SIG-M5 treated with dmso at 0.1 percent for 504 hours (cell line): ENCODE measurements at regions not wholly inside any gene's neighbourhood (a gene's known extent, or its start where the extent isn't known, plus 50 kb on each side); places are given as distances from the start of the nearest gene placed in this dataset.
"Not testable (repeated sequence)": the region's sequence is repeated elsewhere in the genome, so short reads cannot be mapped to it uniquely, and the experiment has no call there.

ENCODE experiments used
- DNase-seq: peaks from one replicate; lab custom pipeline; 2025; ENCODE audit not compliant: unreplicated experiment; lab: John Stamatoyannopoulos, UW

DNA sequence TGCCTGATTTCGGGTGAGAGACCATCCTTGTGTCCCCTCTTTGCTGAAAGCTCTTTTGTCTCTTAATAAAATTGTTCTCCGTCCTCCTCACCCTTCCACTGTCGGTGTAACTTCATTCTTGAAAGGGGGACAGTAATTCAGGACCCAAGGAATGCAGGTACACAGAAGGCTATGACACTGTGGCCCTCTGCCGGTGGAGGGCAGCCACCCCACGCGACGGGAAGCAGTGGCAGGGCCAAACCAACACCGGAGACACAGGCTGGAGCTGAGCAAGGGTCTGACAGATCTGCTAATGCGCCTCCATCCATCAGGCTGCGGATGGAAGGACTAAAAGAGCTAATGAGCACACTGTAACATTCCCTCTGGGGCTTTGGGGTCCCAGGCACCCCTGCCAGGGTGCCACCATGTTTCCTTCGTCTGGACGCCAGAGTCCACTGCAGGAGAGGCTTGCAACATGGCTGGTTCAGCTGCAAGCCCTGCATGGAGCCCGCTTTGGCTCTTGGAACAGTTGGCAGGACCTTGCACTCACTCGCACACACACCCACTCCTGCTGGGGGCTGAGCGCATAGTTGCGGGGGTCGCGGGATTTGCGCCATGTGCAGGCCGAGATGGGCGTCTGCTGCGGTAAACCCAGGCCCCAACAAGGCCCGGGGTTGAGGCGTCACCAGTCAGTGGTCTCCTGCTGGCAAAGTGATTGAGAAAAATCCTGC is 544.1 kb upstream of the CDH7 start:
- no peak for DNase-seq

DNA sequence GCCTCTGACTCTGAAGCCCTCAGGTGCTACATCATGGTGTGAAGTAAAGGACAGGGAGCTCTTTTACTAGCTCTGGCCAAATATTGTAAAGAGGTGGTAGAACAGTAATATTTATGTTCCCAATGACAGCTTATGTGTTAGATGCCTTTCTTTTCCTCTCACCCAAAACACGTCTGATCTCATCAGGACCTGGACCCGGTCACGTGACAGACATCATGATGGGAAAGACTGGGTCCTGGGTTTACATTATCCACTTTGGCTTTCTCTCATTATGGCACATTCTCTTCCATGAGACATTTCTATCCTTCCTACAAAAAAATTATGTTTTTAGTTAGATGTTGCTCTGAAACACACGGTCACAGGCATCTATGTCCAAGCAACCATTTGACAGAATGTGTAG is 548.7 kb upstream of the CDH7 start:
- no peak for DNase-seq

DNA sequence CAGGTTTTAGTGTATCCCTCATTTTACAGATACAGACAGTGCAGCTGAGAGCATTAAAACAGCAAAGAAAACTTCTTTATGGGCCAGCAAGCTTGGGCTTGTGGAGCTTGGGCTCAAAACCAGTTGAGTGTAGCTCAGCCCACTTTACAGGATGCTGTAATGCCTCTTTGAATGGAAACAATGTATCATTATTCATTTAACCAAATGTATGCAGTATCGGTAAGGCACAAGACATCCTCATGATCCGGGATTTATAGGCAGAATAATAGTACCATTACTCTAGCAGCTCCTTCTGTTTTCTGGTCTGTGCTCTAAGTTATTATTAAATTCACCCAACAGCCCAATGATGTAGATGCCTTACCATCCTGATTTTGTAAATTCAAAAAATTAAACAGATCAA is 575.1 kb upstream of the CDH7 start:
- no peak for DNase-seq

- not testable (repeated sequence) for DNase-seq
Measured at GRCh38 chr18:65162086-65162485, 588.7 kb upstream of the CDH7 start.

GRCh38 chr18:65146482-65147021 is 604.3 kb upstream of the CDH7 start:
- no peak for DNase-seq

GRCh38 chr18:65145312-65145711 is 605.5 kb upstream of the CDH7 start:
- no peak for DNase-seq

DNA sequence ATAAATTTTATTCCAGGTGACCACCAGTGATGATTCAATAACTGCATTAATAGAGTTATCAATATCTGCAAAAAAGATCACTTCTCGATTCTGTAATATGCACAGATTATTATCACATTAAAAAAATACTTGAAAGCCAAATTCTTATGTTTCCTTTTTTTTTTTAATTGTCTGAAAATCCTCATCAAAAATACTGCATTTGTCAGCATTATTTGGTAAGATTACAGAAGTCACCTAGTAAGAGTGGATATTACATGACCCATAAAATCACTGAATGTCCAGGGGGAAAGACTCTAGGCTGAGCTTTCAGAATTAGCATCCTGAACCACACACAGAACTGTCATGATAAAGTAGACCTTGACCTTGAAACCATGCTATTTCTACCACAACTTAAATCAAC is 617.2 kb upstream of the CDH7 start:
- DNase-seq, result no peak

DNA sequence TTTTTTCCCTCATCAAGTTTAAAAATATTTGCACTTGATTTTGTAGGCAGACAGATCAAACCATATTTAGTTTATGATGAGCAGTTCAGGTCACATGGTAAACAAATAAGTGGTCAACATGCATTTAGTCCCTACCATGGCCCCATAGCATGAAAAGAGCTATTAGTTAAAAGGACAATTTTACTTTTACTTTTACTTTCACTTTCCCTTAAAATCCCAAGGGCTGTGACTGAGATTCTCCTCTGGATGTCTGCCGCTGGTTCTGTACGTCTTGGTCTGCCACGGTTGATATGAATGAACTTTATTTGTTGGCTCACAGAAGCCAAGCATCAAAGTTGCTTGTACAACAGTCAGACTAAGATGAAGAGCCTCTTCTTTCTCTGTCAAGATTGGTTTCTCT is 626.2 kb upstream of the CDH7 start:
- no peak for DNase-seq

GRCh38 chr18:65103864-65104263 is 646.9 kb upstream of the CDH7 start:
- DNase-seq, result no peak

DNA sequence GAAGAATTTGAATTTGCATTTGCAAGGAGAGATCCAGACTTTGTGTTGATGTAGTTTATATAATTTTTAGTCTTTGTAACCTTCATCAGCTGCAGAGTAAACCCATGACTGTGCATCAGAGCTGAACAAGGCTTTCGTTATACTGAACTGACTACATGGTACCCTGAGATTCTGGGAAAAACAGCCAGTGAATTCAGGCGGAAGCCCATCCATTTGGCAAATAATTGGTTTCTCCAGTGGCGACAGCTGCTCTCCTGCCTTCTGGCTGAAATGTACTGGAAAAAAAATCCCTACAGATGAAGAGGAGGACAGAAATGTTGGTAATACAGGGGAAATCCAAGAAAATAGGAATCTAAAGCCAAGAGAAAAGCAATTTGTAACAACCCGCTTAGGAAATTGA is 657.5 kb upstream of the CDH7 start:
- no peak for DNase-seq

- DNase-seq, result peak; percentile 27
Measured at GRCh38 chr18:65091744-65092329, 659.0 kb upstream of the CDH7 start.

DNA sequence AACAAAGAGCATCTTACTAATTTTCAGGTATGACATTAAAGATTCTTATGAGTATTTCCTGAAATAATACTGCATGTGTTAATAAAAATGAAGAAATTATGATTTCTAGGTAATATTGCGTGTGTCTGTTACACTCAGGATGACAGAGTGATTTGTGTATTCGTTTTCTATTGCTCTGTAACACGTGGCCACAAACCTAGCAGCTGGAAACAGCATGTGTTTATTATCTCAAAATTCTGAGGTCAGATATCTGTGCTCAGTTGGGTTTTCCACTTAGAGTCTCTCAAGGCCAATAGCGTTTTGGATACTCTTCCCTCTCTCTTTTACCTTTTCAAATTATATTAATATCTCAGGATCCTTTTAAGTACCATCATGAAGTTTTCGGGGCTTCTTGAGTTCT is 667.9 kb upstream of the CDH7 start:
- DNase-seq, result no peak

GRCh38 chr18:65081786-65082185 is 669.0 kb upstream of the CDH7 start:
- no peak for DNase-seq

- DNase-seq, result peak; percentile 7
Measured at GRCh38 chr18:65073060-65073550, 677.7 kb upstream of the CDH7 start.

GRCh38 chr18:65057439-65058083 is 693.3 kb upstream of the CDH7 start:
- no peak for DNase-seq

DNA sequence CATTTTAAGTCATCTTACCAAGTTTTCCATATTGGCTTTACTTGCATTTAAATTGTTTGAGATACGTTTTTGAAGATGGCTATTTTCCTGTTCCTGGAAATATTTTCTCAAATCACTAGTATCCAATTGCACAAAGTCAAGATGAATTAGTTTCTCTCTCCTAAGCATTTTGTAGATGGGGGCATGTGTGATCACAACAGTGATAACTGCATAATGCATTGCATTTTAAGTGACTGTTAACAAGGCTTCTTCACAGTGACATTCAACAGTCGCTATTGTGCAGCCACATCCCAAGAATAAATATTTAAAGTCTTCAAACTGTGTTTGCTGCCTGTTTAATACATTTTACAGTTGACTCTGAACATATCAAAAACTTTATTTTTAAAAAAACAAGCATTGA is 694.2 kb upstream of the CDH7 start:
- DNase-seq, result no peak

DNA sequence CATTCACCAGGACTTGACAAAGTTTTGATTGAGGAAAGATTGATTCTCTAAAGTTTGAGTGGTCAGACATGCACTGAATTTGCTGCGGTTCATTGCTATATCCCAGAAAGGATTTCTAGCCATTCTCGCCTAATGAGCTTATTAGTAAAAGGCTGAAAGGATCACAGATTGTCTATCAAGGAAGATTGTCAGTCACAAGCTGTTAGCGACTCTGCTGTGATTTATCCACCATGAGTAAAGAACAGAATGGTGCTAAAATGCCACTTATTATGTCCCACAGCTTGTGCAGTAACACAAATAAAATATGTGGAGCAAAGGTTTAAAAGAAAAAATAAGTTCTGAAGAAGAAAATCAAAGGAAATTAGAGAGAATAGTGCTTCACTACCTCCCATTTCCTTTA is 701.2 kb upstream of the CDH7 start:
- no peak for DNase-seq

DNA sequence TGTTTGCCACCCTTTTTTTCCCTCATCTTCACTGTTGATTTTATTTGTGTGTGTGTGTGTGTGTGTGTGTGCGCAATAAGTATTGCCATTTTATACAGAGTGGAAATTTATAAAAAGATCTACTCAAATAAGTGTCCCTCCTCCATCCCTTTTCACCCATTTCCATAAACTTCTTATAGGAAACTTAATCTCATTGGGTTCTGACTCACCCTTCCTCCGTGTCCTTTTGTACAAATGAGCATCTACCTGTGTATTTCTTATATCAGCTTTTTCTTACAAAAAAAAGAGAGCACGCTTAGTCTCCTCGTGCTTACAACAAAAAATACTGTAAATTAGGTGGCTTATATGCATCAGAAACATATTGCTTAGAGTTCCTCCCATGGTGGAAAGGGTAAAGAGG is 711.2 kb upstream of the CDH7 start:
- DNase-seq, result no peak

DNA sequence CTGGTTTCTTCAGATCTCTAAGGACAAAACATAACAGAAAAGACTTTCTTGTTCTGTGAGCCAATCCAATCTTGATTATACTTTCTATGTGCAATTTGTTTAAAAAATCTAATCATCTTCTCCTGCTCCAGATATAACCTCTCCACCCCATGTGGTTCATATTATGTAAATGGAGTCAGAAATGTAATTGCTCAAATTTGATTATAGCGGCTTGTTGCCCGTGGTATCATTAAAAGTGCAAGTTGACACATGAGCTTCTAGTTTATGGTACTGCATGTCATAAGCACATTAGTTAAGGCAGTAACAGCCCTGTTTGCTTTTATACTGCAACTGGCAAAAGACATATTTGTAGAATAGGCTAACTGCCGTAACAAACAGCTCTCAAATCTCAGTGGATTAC is 715.1 kb upstream of the CDH7 start:
- DNase-seq, result no peak

GRCh38 chr18:65025756-65026155 is 725.1 kb upstream of the CDH7 start:
- DNase-seq, result no peak

GRCh38 chr18:65021021-65021420 is 729.8 kb upstream of the CDH7 start:
- no peak for DNase-seq

DNA sequence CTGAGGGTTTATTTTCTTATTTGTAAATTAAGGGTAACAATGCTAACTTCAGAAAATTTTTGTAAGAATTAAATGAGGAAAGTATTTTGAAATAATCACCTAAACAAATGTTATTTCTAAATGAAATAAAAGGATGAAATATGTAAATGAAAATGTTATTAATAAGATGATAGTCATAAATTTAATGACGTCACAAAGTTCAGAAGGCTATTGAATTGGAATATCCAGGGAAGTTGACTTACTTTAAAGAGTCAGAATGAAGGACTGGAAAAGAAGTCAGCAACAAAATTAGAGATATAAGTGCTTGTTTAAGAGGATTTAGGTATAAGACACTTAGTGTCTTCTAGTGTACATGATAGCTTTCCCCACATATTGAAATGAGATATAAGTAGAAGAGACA is 732.6 kb upstream of the CDH7 start:
- DNase-seq, result no peak
